RCC 7860 (cell line): ENCODE measurements at regions not wholly inside any gene's neighbourhood (a gene's known extent, or its start where the extent isn't known, plus 50 kb on each side); places are given as distances from the start of the nearest gene placed in this dataset.
"Not testable (repeated sequence)": the region's sequence is repeated elsewhere in the genome, so short reads cannot be mapped to it uniquely, and the experiment has no call there.

Experiments
- DNase-seq: peaks from one replicate; pipeline ENCODE4 v3.0.0-alpha.2; 2015; ENCODE audit warnings: low spot score
- FAIRE-seq: peaks from 2 replicates; lab custom pipeline; 2012; peaks lifted over from hg19 to GRCh38; lab: Jason Lieb, UNC

GRCh38 chr7:89761173-89761572 lies 393.1 kb upstream of the STEAP1 start:
- no peak for FAIRE-seq
- DNase-seq = no peak

GRCh38 chr7:89770161-89770560 lies 384.1 kb upstream of the STEAP1 start:
- DNase-seq (no peak), FAIRE-seq (no peak)

GRCh38 chr7:89771003-89771636 lies 383.1 kb upstream of the STEAP1 start:
- no peak for FAIRE-seq
- no peak for DNase-seq

GRCh38 chr7:89772276-89772675 lies 382.0 kb upstream of the STEAP1 start:
- FAIRE-seq (no peak), DNase-seq (no peak)

GRCh38 chr7:89773611-89774010 lies 380.7 kb upstream of the STEAP1 start:
- DNase-seq (no peak), FAIRE-seq (no peak)

- no peak for DNase-seq
- FAIRE-seq = no peak
Observed at GRCh38 chr7:89775459-89775858, 378.8 kb upstream of the STEAP1 start.

GRCh38 chr7:89776980-89777379 lies 377.3 kb upstream of the STEAP1 start:
- FAIRE-seq (no peak), DNase-seq (no peak)

- FAIRE-seq (no peak), DNase-seq (no peak)
Observed at GRCh38 chr7:89777499-89777898, 376.8 kb upstream of the STEAP1 start.

GRCh38 chr7:89780291-89780690 lies 374.0 kb upstream of the STEAP1 start:
- FAIRE-seq = no peak
- DNase-seq = no peak

- DNase-seq (no peak), FAIRE-seq (no peak)
Observed at GRCh38 chr7:89796481-89796880, 357.8 kb upstream of the STEAP1 start.

GRCh38 chr7:89797965-89798598 lies 356.2 kb upstream of the STEAP1 start:
- FAIRE-seq = no peak
- DNase-seq = no peak

- no peak for DNase-seq
- no peak for FAIRE-seq
Observed at GRCh38 chr7:89798599-89798996, 355.7 kb upstream of the STEAP1 start.

GRCh38 chr7:89800761-89801160 lies 353.5 kb upstream of the STEAP1 start:
- DNase-seq (no peak), FAIRE-seq (no peak)

GRCh38 chr7:89809291-89809690 lies 345.0 kb upstream of the STEAP1 start:
- DNase-seq = no peak
- FAIRE-seq = no peak

GRCh38 chr7:89813081-89813480 lies 341.2 kb upstream of the STEAP1 start:
- no peak for FAIRE-seq
- DNase-seq = no peak

- FAIRE-seq = no peak
- DNase-seq = no peak
Observed at GRCh38 chr7:89826121-89826520, 328.1 kb upstream of the STEAP1 start.

GRCh38 chr7:89826557-89826956 lies 327.7 kb upstream of the STEAP1 start:
- FAIRE-seq = no peak
- no peak for DNase-seq

GRCh38 chr7:89837515-89837914 lies 316.8 kb upstream of the STEAP1 start:
- FAIRE-seq = no peak
- DNase-seq = no peak

- no peak for FAIRE-seq
- DNase-seq = no peak
Observed at GRCh38 chr7:89839329-89839728, 314.9 kb upstream of the STEAP1 start.

- FAIRE-seq (no peak), DNase-seq (no peak)
Observed at GRCh38 chr7:89845952-89846351, 308.3 kb upstream of the STEAP1 start.

GRCh38 chr7:89849052-89849451 lies 305.2 kb upstream of the STEAP1 start:
- FAIRE-seq = no peak
- no peak for DNase-seq

- not testable (repeated sequence) for FAIRE-seq, DNase-seq
Observed at GRCh38 chr7:89857053-89857452, 297.2 kb upstream of the STEAP1 start.

GRCh38 chr7:89857767-89858166 lies 296.5 kb upstream of the STEAP1 start:
- DNase-seq = no peak
- FAIRE-seq = no peak
